Ascending aorta (tissue), 2 donors: ENCODE measurements at regions not wholly inside any gene's neighbourhood (a gene's known extent, or its start where the extent isn't known, plus 50 kb on each side); places are given as distances from the start of the nearest gene placed in this dataset.

Experiments used
- DNase-seq, 2 donors: peaks; one replicate each; pipeline ENCODE4 v3.0.0-alpha.2; 2019; ENCODE audit warnings: low spot score in 2 of 2
- H3K27ac ChIP-seq, 2 donors: fragments of 200-600 bp; sonication (generic); one replicate each; pipeline ENCODE4 v1.5.1; 2016 to 2017; ENCODE audit warnings: mild to moderate bottlenecking in 1 of 2
- H3K27me3 ChIP-seq: fragments of 200-600 bp; sonication (generic); one replicate; pipeline ENCODE4 v1.5.1; 2017
- H3K36me3 ChIP-seq, 2 donors: fragments of 200-600 bp; sonication (generic); one replicate each; pipeline ENCODE4 v1.5.1; 2016
- H3K4me1 ChIP-seq, 2 donors: fragments of 200-600 bp; sonication (generic); one replicate each; pipeline ENCODE4 v1.5.1; 2016 to 2017; ENCODE audit warnings: mild to moderate bottlenecking in 1 of 2
- H3K4me3 ChIP-seq, 2 donors: fragments of 200-600 bp; sonication (generic); one replicate each; pipeline ENCODE4 v1.5.1; 2016 to 2017; ENCODE audit warnings: mild to moderate bottlenecking in 1 of 2
- H3K9me3 ChIP-seq, 2 donors: fragments of 200-600 bp; sonication (generic); one replicate each; pipeline ENCODE4 v1.5.1; 2016
- intact Hi-C: fragments of 100-400 bp; cut with DNase I; formaldehyde crosslinking; loops from one replicate; pipeline ENCODE4 v1.15.1; 2023
- TF ChIP-seq, protein P1 (sequence below), 3 experiments: fragments of 200-600 bp in 2 of 3; fragments of 450-650 bp in 1 of 3; sonication (generic) in 2 of 3; IDR thresholded peaks; one replicate each; pipeline ENCODE4 v1.5.1; 2016 to 2019; ENCODE audit warnings: antibody characterized with exemption in 3 of 3, mild to moderate bottlenecking in 1 of 3, moderate library complexity in 1 of 3

DNA sequence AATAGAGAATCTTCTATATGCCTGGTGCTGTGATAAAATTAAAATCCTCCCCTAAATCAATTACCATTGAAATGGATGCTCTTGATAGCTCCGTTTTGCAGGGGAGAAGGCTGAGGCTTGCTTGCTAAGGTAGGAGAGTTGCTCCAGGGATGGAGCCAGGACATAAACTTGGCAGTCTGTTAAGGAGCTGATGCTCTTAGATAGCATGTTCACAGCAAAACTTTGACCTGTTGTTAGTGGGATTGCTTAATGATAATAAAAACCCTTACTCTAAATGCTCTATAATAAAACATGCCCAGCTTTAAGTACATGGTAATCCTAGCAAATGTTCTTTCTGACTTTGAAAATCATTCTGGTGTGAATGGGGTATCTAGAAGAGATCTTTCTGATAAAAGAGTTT is 228.4 kb upstream of the JAG1 start:
- H3K27me3 ChIP-seq: no peaks in the 10 kb centered on the region
- no peak overlapping the region for H3K4me3 ChIP-seq
- H3K27ac ChIP-seq: peak overlapping the region in 1 of 2 donors; percentile 42
- no peak for DNase-seq
- TF ChIP-seq, protein P1, sequence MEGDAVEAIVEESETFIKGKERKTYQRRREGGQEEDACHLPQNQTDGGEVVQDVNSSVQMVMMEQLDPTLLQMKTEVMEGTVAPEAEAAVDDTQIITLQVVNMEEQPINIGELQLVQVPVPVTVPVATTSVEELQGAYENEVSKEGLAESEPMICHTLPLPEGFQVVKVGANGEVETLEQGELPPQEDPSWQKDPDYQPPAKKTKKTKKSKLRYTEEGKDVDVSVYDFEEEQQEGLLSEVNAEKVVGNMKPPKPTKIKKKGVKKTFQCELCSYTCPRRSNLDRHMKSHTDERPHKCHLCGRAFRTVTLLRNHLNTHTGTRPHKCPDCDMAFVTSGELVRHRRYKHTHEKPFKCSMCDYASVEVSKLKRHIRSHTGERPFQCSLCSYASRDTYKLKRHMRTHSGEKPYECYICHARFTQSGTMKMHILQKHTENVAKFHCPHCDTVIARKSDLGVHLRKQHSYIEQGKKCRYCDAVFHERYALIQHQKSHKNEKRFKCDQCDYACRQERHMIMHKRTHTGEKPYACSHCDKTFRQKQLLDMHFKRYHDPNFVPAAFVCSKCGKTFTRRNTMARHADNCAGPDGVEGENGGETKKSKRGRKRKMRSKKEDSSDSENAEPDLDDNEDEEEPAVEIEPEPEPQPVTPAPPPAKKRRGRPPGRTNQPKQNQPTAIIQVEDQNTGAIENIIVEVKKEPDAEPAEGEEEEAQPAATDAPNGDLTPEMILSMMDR (IDR thresholded peaks at IDR 0.05): no peak
- peaks cover 8 to 12% of the 10 kb centered on the region in 2 donors for H3K4me1 ChIP-seq
- intact Hi-C loops: no loop called here
- no peaks in the 10 kb centered on the region for H3K9me3 ChIP-seq
- no peaks in the 10 kb centered on the region for H3K36me3 ChIP-seq

DNA sequence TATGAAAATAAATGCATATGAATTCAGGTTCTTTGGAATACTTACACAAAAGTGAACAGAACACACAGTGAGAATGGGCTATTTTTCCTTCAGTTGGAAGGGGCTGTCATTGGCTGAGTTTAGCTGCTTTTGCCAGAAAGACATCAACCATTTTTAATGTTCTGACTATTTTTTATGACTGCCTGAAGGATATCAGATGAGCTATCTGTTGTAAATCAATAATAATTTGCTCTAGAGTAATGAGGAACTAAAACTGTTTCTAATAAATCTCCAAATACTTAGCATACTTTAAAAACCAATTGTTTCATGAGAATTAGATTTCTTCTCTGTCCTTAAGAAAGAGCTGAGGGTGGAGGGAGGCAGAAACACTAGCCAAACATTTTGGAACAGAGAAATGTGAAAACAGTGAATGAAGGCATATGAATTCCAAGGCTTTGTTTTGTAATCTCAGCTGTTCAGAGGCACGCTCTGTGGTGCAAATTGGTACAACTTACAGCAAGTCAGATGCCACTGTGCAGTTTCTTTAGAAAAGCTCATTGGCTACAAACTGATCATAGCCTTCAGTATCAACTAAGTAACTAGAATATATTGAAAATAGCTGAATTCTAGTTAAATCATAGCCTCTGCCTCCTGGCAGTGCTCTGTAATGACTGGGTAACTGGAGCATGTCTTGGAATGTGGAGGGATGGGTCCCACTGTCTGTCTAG is 228.9 kb upstream of the JAG1 start:
- no peak for DNase-seq
- no peak overlapping the region for H3K4me3 ChIP-seq
- no peaks in the 10 kb centered on the region for H3K27me3 ChIP-seq
- peaks cover 8 to 12% of the 10 kb centered on the region in 2 donors for H3K4me1 ChIP-seq
- no peaks in the 10 kb centered on the region for H3K36me3 ChIP-seq
- H3K27ac ChIP-seq: peak overlapping the region; percentile 12 to 15
- intact Hi-C loops: no loop called here
- TF ChIP-seq, protein P1 (IDR thresholded peaks at IDR 0.05): no peak
- no peaks in the 10 kb centered on the region for H3K9me3 ChIP-seq

DNA sequence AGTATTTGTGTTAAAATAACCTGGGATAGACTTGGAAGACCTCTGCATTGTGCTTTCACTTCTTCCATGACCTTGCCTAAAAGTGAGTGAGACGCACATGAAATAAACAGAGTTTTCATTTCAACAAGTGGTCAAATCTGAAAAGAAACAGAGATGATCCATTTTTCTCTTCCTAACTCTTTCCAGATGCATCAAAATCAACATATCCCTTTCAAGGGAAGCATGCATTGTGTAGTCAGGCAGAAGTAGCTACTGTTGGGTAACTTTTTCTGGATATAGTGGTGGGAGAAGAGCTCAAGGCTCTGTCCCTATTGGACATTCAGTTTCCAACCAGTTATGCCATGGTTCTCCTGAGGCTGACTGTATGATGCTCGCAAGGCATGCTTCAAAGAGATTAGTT is 233.0 kb upstream of the JAG1 start:
- TF ChIP-seq, protein P1 (IDR thresholded peaks at IDR 0.05): no peak
- Histone ChIP-seq H3K9me3 (no peaks in the 10 kb centered on the region), H3K4me1 (peaks cover 8 to 17% of the 10 kb centered on the region in 2 donors), H3K27ac (no peak overlapping the region), H3K27me3 (no peaks in the 10 kb centered on the region), H3K36me3 (no peaks in the 10 kb centered on the region), H3K4me3 (no peak overlapping the region)
- intact Hi-C loops: no loop called here
- DNase-seq: no peak

DNA sequence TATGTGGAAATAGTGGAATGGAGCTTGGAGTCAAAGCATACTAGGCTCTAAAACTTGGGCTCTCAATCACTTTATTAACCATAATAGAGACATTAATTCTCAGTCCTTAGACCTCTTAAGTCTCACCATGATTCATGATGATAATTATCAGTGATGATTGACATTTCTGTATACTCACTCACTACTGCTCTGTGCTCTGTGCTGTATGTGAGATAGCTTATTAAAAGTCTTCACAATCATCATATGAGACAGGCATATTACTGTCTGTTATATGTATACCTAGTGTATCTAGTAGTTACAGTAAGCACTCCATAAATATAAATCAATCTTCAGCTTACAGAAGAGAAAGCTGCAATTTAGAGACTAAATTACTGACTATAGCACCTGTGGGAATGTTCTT is 236.0 kb upstream of the JAG1 start:
- H3K27me3 ChIP-seq: no peaks in the 10 kb centered on the region
- H3K4me1 ChIP-seq: peaks cover 0 to 6% of the 10 kb centered on the region in 2 donors
- intact Hi-C loops: loop anchor here (10.0 kb wide), 1 partner anchor 355 kb away; no protein-coding TSS in a partner anchor
- H3K4me3 ChIP-seq: no peak overlapping the region
- H3K27ac ChIP-seq: peak overlapping the region in 1 of 2 donors; percentile 82
- TF ChIP-seq, protein P1 (IDR thresholded peaks at IDR 0.05): no peak
- no peaks in the 10 kb centered on the region for H3K36me3 ChIP-seq
- no peak for DNase-seq
- no peaks in the 10 kb centered on the region for H3K9me3 ChIP-seq

DNA sequence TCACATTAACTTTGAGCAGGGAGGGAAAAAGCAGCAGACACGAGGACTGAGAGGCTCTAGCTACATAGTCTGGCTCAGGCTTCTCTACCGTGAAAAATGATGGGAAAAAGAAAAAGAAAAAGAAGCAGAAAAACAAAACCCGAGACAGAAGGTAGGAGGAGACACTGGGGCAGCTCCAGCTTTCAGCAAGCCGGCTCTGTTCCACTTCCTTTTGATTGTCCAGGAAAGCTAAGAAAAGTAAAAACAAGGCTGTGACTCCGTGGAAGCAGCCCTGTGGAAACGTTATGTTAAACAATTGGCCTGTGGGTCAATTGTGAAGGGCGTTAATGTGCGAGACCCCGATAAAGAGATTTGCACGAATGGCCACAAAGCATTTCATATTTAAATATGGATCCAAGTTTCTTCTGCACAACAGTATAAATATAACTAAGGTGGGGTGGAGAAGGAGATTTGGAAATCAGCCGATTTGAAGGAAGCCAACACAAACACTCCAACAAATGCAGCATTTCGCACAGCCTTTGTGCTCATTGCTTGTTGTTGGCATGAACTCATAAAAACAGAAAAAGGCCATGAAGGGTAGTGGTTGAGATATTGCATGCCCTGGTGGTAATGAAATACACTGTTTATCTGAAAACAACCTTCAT is 236.9 kb upstream of the JAG1 start:
- Histone ChIP-seq H3K9me3 (no peaks in the 10 kb centered on the region), H3K36me3 (no peaks in the 10 kb centered on the region), H3K4me1 (peaks cover 0 to 6% of the 10 kb centered on the region in 2 donors), H3K4me3 (peak overlapping the region in 1 of 2 donors; percentile 44), H3K27me3 (no peaks in the 10 kb centered on the region), H3K27ac (peak overlapping the region; percentile 72 to 82)
- TF ChIP-seq, protein P1 (IDR thresholded peaks at IDR 0.05): peak in 1 of 3 experiments; percentile 17
- intact Hi-C loops: loop anchor here (10.0 kb wide), 1 partner anchor 356 kb away; no protein-coding TSS in a partner anchor
- no peak for DNase-seq
